C1 segment of cervical spinal cord (tissue), 14 donors: ENCODE measurements at regions not wholly inside any gene's neighbourhood (a gene's known extent, or its start where the extent isn't known, plus 50 kb on each side); places are given as distances from the start of the nearest gene placed in this dataset.
A peak's percentile ranks its signal among the peaks of the same experiment; 100 is the strongest.
"Not testable (repeated sequence)": the region's sequence is repeated elsewhere in the genome, so short reads cannot be mapped to it uniquely, and the experiment has no call there.

ENCODE experiments used
- DNase-seq, 14 donors: peaks; one replicate each; lab custom pipeline; 2025; lab: John Stamatoyannopoulos, UW

DNA sequence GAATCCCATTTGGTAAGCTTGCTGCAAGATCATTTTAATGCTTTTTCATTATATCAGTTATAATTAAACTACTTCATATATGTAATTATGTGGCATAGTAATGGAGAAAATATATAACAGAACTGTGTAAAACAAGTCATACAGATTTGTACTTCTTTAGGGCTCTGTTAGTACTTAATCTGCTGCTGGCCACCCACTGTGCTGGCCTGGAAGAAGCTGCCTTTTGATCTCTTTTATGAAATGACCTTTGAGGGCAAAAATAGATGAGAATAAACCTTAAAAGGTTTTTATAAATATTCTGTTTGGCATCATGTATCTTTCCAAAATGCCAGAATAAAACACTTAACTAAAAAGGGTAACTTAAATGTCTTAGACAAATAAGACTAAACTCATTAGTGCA is 262.9 kb downstream of the ZIC1 start:
- DNase-seq = no peak

DNA sequence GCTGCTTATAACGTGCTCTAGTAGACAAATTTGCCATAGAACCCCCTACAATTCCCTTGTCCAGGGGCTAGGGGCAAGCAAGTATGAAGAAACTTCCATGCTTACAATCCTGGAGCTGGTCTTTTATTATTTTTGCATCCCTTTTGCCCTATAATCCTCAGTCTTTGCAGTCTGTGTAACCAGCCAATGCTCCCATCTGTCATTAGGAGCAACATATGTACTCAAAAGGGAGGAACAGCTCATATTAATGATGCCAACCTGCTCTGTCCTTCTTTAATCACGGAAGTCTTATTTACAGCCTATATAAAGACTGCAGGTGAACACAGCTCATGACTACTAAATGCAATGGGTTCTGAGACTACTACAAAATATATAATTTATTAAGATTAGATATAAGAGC is 263.3 kb downstream of the ZIC1 start:
- DNase-seq = peak in 1 of 14 donors; percentile 95

DNA sequence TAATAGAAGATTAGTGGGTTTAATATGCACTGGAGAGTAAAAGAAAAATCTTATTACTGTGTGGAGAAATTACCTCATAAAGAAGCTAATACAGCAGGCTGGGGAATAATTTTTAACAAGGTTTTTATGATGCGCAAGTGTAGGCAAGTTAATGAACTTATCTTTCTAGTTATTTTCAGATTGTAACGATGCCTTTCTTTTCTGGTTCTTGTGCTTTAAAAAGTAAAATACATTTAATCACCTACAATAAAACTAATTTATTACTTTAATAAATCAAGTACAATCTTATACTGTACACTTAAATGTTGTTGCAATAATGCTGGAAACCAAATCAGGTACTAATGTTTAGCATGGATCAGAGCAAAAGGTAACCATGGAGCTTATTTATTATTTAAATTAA is 266.6 kb downstream of the ZIC1 start:
- no peak for DNase-seq

DNA sequence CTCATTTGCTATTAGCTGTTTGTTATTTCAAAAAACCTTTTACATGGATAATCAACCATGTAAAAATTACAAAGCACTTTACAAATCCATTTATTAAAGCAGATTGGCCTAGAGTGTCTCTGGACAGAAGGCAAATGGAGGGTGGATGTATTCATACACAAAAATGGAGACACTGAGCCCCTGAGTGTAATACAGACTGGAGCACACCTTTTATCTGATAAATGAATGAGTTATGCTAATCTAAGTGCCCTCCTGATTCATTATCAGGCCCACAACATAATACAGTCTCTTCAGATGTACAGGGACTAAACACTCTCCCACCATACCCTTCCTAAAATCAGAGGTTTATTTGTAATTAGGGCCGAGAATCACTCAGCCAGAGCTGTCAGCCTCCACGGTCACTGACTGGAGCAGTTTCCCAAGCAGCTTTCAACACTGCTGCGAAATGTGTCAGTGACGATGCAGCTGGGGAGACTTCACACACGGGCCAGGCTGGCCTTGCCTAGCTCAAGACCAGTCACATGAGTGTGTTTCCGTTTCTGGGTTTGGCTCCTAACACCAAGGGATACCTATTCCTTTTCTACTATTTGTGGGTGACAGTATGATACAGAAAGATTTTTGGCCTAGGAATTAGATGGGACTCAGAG is 271.8 kb downstream of the ZIC1 start:
- peak in 3 of 14 donors; percentile 0 to 74 (median 2) for DNase-seq

DNA sequence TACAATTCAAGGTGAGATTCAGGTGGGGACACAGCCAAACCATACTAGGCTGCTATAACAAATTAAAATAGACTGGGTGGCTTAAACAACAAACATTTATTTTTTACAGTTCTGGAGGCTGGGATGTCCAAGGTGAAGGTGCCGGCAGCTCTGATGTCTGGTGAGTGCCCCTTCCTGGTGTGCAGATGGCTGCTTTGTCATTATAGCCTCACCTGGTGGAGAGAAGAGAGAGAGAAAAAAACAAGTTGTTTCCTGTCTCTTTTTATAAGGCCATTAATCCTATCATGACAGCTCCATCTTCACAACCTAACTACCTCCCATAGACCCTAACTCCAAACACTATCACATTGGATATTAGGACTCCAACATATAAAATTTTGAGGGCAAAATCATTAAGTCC is 279.7 kb downstream of the ZIC1 start:
- DNase-seq = no peak

DNA sequence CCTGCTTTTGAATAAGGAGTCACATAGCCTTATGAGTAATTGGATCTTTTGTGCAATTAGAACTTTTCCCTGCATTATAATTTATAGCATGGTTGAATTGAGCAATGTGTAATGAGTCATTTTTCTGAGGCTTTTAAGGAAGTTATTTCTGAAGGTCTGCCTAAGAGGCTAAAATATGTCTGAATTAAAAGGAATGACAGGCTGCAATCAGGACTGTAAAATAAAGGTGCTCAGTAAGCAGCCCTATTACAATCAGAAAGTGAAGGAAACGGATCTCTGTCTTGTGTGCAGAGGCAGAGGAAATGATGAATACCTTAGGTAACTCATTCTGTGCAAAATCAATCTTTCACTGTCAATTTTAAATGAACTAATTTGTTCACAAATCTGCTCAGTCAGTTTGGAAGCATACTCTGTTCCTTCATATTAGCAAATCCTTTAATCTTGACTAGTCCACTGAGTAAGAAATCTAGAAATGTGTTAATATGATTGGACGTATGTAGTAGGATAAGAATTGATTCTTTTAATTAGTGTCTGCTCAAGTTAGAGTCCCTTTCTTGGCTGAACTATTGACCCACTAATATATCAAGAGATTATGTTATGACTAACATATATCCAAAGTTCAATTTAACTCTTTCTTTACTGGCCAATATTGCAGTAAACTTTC is 290.1 kb downstream of the ZIC1 start:
- DNase-seq = no peak

DNA sequence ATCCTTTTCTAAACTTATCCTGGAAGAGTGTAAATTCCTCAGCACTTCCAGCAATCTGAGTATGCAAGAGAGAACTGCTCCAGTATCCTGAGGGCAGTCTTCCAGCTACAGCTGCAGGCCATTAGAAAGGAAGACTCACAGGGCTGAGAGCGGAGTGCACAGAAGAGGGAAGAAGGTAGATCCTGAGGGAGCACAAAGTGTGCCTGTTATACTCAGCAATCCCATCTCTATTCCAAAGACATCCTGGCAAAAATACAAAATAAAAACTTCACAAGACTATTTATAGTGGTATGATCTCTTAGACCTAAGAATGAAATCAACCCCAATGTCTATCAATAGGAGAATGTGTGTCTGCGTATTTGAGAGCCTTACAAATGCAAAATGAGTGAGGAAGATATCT is 292.0 kb downstream of the ZIC1 start:
- DNase-seq = peak in 1 of 14 donors; percentile 8

DNA sequence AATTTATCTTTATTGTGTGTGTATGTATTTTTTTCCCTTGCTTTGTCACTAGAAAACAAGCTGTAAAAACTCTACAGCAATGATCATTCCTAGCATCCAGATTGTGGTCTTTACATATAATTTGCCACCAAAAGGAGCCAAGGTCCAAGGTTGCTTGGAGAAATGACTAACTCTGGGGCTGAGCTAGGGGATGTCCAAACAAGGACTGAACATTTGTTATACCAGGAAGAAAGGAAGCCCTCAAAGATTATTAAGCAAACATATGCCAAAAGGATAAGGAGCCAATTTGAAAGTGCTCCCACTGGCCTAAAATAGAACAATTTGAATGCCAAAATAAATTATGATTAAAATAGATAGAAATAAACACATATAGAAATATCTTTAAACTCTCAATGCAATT is 293.3 kb downstream of the ZIC1 start:
- DNase-seq = peak in 1 of 14 donors; percentile 91

DNA sequence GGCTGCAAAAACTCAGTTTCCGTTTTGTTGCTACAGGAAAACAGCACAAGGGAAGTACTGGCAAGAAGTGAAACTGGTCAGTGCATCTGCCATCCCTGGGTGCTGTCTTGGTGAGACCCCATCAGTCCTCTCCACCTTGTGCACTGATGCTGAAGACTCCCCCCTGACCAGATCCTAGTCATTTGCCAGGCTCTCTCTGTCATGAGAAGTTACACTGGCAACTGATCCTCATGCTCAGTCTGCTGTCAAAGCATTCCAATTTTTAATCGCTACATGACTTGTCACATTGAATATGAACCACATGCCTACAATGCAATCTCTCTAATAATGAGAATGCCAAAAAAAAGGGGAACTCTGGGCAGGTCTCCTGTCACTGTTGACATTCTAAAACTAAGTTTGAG is 296.5 kb downstream of the ZIC1 start:
- peak in 4 of 14 donors; percentile 1 to 99 (median 26) for DNase-seq

DNA sequence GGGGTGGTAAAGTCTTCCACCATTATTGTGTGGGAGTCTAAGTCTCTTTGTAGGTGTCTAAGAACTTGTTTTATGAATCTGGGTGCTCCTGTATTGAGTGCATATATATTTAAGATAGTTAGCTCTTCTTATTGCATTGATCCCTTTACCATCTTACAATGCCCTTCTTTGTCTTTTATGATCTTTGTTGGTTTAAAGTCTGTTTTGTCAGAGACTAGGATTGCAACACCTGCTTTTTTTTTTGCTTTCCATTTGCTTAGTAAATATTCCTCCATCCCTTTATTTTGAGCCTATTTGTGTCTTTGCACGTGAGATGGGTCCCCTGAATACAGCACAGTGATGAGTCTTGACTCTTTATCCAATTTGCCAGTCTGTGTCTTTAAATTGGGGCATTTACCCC is 301.6 kb downstream of the ZIC1 start:
- not testable (repeated sequence) for DNase-seq

DNA sequence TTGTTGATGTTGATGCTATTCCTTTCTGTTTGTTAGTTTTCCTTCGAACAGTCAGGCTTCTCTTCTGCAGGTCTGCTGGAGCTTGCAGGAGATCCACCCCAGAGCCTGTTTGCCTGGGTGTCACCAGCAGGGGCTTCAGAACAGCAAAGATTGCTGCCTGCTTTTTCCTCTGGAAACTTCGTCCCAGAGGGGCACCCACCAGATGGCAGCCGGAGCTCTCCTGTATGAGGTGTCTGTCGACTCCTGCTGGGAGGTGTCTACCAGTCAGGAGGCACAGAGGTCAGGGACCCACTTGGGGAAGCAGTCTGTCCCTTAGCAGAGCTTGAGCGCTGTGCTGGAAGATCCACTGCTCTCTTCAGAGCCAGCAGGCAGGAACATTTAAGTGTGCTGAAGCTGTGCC is 303.2 kb downstream of the ZIC1 start:
- no peak for DNase-seq

DNA sequence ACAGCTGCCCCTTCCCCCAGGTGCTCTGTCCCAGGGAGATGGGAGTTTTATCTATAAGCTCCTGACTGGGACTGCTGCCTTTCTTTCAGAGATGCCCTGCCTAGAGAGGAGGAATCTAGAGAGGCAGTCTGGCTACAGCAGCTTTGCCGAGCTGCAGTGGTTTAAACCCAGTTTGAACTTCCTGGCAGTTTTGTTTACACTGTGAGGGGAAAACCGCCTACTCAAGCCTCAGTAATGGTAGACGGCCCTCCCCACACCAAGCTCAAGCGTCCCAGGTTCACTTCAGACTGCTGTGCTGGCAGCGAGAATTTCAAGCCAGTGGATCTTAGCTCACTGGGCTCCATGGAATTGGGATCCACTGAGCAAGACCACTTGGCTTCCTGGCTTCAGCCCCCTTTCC is 303.6 kb downstream of the ZIC1 start:
- DNase-seq = not testable (repeated sequence)

DNA sequence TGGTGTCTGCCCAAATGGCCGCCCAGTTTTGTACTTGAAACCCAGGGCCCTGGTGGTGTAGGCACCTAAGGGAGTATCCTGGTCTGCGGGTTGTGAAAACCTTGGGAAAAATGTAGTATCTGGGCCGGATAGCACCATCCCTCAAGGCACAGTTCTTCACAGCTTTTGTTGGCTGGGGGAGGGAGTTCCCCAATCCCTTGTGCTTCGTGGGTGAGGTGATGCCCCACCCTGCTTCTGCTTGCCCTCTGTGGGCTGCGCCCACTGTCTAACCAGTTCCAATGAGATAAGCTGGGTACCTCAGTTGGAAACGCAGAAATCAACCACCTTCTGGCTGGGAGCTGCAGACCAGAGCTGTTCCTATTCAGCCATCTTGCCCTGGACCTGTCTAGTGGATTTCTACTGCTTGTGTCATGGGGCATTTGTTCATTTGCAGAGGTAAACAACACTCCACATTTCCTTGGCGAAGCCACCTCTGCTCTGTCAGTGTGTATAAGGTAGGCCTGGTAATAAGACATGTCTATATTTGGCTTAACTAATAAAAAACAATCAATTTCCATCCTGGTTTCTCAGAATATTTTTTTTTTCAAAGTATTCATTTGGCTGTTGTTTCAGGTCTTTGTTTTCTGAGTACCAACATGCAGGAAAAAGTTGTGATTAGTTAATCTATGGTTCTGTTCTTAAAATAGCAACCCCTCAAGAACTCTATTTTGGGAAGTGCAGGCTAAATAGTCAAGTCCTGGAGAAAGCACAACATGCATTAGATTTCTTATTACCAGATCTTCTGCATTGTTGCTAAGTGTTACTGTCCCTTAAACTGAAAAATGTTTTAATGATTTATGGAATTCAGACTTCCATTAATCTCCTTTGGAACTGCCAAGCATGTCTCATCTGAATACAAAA is 304.3 kb downstream of the ZIC1 start:
- DNase-seq = no peak

DNA sequence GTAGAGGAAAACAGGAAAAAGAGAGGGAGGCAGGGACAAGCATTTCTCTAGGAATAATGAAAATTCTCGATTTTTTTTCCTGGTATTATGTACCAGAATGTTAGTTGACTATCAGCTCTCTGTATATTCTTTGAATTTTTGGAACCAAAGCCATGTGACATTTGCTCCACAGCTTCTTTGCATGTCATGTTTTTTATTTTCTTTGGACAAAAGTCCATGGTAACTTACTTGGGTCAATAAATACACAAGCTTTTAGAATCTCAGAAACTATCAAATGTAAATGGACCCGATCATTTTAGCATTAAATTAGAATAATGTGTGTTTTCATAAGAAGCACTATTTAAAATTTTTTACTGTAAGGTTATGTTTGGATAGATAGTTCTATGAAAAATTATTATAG is 320.5 kb downstream of the ZIC1 start:
- no peak for DNase-seq

DNA sequence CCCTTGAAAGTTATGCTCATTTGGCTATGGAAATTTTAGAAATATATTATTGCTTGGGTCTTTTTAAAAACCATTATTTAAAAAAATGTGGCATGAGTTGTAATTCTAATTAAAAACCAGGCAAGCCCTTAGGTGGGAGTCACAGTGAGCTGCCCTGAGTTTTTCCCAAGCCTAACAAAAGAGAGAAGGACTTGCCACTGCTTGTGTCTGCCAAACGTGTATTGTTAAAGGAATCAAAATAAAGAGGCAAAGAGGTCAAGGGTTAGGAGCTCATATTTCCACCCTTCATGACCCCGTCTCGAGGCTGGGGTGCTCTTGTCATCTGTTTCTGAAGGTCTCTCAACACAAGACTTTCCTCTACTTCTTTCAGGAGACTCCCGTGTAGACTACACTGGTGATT is 321.1 kb downstream of the ZIC1 start:
- no peak for DNase-seq

DNA sequence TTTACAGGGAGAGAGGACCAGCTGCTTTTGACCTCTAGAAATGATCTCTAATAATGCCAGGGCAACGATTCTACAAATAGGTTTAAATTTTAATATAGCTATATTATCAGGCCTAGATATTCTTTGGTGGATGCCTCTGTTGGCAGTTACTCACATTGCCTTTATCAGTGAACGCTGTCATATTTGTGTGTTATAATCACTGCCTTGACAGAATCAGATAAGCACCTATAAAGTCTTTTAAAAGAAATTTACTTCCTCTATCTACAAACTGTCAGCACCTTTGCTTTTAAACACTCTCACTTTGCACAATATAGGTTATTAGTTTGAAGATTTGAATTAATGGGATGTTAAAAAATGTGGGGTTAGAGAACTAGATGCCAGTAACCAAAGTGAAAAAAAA is 324.1 kb downstream of the ZIC1 start:
- peak in 1 of 14 donors; percentile 9 for DNase-seq

DNA sequence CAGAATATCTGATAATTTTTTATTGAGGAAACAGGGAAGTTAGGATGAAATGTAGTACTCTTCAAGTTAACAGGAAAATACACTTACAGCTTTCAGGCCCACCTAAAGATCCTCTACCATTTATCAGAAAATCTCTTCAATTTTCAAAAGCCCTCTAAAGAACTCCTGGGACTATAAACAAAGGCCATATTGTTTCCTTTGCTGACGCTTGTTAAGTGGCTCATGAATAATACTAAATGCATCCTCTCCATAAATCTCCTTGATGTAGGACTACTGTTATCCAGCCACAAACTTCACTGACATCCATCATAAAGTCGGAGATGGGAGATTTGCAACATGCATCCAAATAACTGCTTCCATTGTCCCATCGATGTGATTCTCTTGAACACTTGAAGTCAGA is 326.5 kb downstream of the ZIC1 start:
- DNase-seq = no peak

DNA sequence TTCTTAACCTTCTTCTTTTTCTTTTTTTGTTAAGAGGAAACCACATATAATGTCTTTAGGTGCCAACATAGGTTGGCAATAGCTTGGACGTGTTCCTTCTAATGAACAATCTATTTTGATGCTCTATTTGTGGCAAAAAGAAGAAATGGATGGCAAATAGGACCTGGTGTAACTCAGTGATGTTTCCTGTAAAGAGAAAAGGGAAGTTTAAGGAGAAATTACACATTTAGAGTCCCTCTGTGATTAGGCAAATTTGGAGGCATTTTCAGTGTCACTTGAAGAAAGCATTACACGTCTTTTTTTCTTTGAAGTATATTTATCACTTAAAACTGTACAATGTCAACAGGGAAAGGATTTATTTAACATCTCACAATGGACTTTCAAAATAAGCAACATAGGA is 327.1 kb downstream of the ZIC1 start:
- DNase-seq = no peak

DNA sequence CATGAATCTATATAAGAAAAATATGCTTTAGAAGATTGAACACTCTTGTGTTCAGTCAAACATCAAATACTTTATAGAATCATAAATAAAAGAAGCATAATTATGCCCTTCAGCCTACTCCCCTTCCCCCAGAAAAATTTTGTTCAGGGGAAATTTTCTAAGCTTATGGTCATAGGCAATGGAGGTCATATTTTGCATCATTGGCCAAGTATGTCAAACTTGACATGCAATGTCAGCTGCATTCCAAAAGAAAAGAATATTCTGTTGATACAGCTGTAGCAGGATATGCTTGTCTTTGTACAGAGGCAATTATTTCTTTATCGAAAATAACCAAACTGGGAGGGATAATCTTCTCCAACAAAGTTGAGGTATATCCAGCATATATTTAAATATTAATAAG is 328.2 kb downstream of the ZIC1 start:
- no peak for DNase-seq

DNA sequence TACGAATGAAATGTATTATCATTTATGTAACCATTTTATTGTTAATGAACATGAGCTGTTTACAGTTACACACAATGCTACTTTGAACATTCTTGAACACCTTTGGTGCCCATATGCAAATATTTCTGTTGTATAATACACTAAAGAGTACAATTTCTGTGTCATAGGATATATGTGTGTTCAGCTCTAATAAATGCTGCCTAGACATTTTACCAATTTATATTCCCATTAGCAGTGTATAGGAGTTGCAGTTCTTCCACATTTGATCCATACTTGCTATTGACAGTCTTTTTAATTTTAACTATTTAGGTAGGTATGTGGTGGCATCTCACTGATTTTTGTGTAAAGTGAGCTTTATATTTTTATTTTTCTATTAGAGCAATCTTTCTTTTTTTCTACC is 331.8 kb downstream of the ZIC1 start:
- no peak for DNase-seq

DNA sequence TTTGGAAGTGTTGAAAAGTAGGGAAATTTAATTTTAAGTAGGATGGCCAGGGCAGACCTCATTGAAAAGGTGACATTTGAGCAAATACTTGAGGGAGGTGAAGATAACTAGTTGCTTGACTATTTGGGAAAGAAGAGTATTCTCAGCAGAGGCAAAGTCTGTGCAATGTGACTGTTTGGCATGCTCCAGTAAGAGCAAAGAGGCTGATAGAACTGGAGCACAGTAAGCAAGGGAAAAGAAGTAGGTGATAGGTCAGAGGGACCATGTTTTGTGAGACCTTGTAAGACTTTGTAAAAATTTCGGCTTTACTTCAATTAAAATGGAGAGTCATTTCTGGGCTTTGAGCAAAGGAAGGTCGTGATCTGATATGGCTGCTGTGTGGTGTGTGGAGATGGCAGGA is 335.8 kb downstream of the ZIC1 start:
- DNase-seq = no peak

DNA sequence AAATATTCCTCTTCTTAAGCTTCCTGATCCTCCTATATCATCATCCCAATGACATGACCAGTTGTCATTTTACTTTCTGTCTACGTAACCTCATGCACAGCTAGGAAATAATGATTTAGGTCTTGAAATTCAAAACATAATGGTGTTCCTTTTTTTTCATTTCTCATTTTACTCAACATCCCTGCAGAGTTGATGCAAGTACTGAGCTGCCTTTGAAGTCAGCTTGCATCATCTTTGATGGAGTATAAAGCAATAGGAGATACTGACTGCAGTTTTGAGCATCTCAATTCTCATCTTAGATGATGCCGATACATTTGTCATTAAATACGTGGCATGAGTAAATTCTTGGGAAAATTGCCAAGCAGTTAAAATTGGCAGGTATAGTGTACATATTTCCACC is 346.1 kb downstream of the ZIC1 start:
- no peak for DNase-seq

DNA sequence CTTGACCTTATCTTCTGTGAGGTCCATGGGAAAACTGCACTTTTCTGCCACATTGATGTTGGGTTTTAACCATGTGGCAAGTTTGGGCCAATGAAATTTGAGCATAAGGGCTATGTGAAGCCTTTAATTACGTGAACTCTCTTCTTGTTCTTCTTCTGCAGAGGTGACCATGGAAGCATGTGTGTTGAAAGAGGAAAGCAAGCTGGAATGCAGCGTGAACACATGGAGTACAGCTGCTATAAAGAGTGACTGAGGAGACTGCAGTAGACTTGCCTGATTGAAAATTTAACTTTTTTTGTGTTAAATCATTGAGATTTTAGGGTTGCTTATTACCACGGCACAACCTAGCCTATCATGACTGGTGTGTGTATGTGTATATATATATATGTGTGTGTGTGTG is 347.3 kb downstream of the ZIC1 start:
- DNase-seq = no peak
